Activated CD8-positive, alpha-beta memory T cell treated with anti-CD3 and anti-CD28 coated beads, Interleukin-2, amount 50 U/mL, for 48 hours (primary cell): ENCODE measurements at regions not wholly inside any gene's neighbourhood (a gene's known extent, or its start where the extent isn't known, plus 50 kb on each side); places are given as distances from the start of the nearest gene placed in this dataset.

ENCODE experiments used
- DNase-seq: peaks from one replicate; pipeline ENCODE4 v3.0.0-alpha.2; 2020

DNA sequence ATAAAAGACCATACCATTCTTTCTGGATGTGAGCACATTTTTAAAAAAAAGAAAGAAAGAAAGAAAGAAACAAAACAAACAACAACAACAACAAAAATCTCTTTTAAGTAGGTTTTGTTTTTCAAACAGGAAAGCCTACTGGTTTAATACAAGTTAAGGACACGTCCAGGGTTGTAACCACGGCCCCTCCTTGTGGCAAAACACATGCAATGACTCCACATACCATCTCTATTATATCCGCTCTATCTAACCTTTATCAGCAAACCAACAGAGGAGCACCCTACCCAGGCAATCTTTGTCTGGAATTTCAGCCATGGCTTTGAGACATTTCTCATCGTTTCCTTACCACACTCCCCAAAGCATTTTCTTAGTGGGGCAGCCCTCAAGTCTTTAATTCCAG, 360.5 kb upstream of the TMPO start:
- no peak for DNase-seq

DNA sequence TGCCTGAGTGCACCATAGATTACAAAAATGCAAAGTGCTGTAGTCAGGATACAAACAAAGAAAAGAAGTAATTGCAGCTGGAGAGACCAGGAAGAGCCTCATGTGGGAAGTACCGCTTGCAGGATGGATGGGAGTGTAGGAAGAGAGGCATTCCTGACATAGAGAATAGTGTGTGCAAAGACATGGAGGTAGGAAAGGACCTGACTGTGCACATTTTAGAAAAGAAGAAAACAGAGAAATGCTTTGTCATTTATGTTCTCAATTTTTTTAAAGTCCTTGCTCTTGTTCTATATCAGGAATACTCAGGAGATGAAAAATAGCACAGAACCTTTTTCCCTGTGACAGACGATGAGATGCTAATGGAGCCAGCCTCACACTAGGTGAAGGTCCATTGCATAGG, 358.7 kb upstream of the TMPO start:
- no peak for DNase-seq

DNA sequence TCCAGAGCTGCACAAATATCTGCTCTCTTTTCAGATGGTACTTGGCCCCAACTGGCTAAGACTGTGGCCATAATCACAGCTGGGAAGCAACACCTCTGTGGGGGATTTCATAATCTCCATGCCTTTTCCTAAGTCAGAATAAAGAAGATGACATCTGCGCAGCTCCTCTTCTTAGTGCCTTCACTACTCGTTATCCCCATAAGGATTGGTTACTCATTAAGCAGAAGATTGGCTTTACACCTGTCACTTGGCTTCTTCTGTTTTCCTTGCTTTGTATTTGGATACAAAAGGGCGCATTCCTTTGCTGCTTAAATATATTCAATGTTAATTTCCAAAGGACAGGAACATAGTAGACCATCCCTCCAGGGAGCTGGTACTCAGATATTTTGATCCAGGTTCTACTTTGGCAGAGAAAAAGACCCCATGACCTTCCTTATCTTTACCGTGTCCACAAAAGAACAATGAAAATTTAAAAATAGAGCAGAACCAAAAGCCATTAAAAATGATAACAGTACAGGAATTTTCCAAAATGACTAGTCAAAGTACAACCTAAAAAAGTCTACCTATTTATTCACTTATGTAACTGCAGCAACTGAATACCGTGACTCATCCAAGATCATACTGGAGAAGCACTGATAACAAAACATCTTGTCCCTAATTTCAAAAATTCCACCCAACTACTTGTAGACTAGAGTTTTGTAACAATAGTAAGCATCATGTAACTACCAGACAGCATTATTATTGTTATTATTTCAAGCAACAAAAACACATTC, 352.3 kb upstream of the TMPO start:
- no peak for DNase-seq

DNA sequence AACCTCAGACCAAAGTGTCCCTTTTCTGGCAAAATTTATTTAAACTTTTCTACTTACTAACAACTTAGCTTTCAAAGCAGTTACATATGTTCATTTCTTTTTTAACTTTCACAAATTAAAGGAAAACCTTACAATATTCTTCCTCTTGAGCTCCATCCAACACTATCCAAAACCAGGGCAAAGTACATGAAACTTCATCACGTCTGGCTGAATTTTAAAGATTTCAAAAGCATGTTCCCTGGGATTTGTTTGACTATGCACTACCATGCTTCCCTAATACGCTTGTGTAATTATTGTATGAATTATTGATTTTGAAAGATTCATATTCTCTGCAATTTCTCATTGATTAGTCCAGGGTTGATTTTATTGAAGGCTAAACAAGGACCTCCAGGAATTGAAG, 343.1 kb upstream of the TMPO start:
- no peak for DNase-seq

- no peak for DNase-seq
These were observed 342.6 kb upstream of the TMPO start for GRCh38 chr12:98172801-98173200.

DNA sequence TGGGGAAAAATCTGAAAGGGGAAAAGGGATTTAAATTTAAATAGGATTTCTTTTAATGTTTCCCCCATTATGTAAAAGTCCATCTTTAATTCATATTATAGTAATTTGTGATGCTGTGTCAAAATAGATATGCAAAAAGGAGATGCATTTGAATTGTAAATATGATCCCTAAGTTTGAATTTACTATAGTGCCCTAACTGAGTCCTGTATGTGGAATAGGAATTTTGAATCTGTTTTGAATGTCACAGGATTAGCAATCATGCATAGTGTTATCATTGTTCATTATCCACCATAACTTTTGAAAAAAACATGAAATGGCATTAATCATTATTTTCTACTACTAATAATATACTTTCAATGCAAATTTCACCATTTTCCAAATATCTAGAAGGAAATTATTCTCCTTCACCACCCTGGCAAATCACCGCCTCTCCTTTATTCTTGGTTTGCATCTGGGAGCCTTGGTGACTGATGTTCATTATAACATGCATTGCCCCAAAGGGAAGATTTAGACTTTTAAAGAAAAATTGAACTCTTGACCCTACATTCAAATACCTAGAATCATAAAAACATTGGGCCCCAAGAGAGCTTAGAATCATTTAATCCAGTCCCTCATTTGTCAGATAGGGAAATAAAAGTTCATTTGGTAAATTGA, 341.5 kb upstream of the TMPO start:
- no peak for DNase-seq

- no peak for DNase-seq
These were observed 341.0 kb upstream of the TMPO start for GRCh38 chr12:98174428-98174809.

- DNase-seq, result no peak
These were observed 337.3 kb upstream of the TMPO start for GRCh38 chr12:98178126-98178525.

- no peak for DNase-seq
These were observed 336.2 kb upstream of the TMPO start for GRCh38 chr12:98179151-98179550.

GRCh38 chr12:98180603-98181002, 334.8 kb upstream of the TMPO start:
- no peak for DNase-seq

DNA sequence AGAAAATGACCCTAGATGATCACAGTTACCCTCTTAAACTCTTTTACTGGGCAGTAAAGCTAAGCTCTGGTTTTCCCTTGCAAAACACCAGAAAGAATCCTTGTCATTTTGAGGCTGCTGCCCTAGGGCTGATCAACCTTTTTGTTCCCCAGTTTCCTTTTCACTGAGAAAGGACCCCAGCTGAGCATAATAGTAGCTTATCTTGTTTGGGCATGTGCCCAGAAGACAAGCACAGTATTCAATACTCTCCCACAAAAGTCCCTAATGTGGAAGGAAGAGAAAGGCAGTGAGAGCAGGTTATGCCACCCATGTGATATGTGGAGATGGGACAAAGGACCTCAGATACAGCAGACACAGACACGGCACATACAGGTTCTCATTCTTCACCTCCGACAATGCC, 332.6 kb upstream of the TMPO start:
- DNase-seq, result no peak

DNA sequence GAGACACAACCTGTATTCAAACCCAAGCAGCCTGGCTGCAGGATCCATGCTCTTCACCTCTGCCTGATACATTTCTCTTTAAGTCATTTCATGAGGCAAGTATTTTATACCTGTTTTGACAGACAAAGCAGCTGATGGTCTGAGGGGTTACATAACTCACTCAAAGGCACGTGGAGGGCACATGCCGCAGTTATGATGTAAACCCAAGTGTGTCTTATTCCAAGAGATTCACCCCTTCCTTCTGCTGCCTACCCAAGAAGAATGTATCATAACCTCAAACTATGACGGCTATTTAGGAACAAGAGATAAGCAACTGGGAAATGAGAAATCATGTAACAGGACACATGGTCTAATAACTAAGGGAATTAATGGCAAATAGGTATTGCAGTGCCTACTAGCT, 329.8 kb upstream of the TMPO start:
- no peak for DNase-seq

DNA sequence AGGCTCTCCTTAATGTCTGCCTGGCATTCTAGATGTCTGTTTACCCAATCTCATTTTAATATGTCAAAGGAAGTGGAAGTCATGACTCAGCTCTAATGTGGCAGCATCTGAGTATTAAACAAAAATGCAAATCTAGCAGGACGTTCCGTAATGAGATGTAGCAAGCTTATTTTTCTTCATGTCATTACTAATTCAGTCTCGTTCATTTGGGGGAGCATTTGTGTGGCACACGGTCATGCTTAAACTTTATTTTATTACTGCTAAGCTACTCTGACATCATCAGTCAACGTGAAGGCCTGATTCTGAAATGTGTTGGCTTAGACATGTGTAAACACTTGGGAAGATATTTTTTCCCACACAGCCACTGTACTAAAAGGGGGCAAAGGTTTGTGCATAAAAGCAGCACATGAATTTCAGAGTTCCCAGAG, 326.7 kb upstream of the TMPO start:
- no peak for DNase-seq

GRCh38 chr12:98194591-98194990, 320.8 kb upstream of the TMPO start:
- no peak for DNase-seq

DNA sequence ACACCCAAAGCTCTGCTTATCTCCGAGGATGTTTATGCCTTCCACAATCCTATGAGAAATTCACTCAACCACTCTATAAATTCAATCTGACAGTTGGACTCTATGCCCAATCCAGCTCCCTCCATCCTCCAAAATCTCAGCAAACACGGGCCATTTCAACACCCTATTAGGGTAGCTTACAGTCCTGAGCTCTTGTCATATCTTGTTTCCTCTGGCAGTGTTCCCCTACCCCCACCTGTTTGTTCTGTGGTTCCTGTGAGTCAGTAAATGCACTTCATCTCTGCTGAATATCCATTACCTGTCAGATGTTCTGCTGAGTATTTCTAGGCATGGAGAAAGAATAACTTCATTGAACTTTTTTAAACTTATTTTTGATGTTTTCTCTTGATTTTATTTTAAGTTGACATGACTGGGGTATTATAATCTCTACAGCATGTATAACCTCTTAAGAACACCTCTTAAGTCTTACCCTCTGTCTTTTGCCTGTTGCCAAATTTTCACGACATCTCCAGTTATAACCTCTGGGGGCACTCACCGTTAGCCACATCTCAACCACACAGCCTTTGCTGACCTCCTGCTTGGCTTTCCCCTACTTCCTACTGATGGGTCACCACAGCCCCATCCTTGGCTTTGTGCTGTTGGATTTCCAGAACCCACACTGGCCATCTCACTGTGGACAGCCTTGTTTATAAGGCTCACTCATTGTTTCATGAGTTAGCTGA, 317.0 kb upstream of the TMPO start:
- no peak for DNase-seq

GRCh38 chr12:98208816-98209215, 306.6 kb upstream of the TMPO start:
- no peak for DNase-seq

- no peak for DNase-seq
These were observed 303.3 kb upstream of the TMPO start for GRCh38 chr12:98211909-98212695.

DNA sequence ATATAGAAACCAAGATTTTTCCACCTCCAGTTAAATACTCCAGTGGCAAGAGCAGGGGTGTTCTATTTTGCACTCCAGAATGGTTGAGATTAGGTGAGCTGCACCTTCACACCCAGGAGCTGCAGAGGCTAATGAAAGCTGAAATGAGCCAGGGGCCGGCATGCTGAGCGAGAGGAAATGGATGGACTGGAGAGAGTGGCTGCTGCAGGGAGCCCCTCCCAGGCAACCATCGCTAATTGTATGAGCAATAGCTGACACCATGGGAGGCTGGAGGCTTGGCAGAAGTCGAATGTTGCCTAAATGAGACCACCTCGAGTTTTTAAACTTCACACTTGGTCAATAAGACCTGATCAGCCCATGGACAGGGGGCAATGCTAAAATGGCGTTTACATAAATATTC, 301.8 kb upstream of the TMPO start:
- DNase-seq, result no peak

DNA sequence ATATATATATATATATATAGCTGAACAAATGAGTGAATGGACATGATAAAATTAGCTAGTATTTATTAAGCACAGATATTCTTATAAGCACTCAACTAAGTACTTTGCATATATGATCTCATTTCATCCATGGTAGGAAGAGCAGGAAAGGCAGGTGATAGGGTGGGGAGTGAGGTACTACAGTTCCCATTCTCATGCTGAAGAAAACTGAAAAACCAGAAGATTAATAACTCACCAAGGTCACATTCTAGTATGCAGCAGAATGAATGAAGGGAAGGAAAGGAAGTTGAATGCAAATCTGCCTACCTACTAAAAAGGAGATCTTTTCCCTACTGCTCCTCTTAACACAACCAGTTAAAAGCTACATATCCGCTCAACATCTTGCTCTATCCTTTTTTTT, 298.1 kb upstream of the TMPO start:
- DNase-seq, result no peak

GRCh38 chr12:98220636-98221035, 294.8 kb upstream of the TMPO start:
- DNase-seq, result no peak

GRCh38 chr12:98221243-98221808, 294.1 kb upstream of the TMPO start:
- DNase-seq, result no peak

DNA sequence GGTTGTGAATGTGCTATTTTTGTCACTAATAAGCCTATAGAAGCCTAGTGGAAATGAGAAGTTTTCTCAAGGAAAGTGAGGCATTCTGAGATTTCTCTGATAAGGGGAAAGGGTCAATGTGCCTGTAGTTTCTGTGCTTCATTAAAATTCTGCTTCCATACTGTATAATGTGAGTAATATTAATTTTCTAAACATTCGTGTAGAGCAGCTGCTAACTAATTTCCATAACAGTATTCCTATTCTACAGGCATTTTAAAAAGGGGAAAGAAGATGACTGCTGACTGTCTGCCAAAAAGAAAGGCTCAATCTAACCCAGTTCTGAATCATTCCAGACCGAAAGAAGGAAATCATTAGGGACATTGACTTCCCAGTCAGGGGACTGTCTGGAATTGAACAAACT, 293.3 kb upstream of the TMPO start:
- DNase-seq, result no peak
